Occipital lobe (tissue), 1 donor: ENCODE measurements at regions not wholly inside any gene's neighbourhood (a gene's known extent, or its start where the extent isn't known, plus 50 kb on each side); places are given as distances from the start of the nearest gene placed in this dataset.

ENCODE experiments used
- DNase-seq: peaks from one replicate; lab custom pipeline; 2025; lab: John Stamatoyannopoulos, UW

DNA sequence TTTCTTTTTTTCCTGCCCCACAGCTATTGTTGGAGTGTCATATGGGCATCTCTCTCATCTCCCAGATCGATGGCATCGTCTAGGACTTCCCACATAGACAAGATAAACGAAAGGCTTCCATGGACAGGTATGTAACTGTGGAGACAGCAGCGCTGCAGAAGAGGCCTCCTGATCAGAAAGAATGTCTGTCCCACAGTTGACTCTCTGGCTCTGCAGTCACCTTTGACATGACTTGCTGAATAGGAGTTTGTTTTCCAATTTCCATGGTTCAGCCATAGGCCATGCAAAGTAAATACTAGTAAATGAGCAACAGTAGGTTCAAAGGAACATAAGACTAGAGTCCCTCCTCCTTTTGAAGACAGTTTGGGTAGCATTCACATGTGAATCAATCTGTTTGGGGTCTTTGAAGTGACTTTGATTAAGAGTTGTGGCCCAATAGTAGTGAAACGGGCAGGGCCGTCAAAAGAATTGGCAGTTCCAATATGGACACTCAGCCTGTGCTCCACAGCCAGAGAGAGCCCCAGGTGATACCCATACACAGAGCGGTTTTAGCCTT lies 134.7 kb upstream of the IFNGR1 start:
- DNase-seq: no peak

DNA sequence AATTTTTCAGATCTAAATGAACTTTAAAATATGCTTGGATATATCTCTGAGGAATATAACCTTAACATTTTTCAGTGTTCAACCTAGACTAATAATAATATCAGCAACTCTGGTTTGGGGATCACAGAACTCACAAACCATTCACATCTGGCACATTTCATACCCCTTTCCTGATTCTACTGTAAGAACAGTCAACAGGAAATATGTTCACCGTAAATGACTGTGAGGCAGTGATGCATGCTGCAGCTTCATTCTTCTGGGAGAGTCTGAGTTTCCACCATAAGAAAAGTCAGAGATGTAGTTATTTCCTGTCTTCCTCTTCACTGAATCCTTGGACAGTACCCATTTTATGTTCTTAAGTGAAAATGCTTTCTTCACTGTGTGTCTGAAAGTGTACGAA lies 134.2 kb upstream of the IFNGR1 start:
- no peak for DNase-seq

DNA sequence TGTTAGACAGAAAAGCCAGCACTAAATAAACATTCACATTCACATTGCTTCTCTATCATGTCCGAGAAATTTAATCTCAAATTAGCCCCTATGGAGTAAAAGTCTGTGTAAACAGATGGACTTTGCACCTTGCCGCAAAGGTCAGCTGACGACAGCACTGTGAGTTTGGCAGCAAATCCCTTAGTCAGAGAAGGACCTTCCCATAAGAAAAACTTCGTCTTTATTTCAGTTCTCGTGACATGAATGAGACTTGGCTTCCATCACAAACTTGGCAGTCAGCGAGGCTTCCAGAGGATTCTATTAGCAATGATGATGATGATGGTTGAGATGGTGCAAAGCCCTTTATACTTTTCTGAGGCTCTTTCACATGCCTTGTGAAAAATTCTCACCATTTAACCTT lies 133.7 kb upstream of the IFNGR1 start:
- no peak for DNase-seq

DNA sequence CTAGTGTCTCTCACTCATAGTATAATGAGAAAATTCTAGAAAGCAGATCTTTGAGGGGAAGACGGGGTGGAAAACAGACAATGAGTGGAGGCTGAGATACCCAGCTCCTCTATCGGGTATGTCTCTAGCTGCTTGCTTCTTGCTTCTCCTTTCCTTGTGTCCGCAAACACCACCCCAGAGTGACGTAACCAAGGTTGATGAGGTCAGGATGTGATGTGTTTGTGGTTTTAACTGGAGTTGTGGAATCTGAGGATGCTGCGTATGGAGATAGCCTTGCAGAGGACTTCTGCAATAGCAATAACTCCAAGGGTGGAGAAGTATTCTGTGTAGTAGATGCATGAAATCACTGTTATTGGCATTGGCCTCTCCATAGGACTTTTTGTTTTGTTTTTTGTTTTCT lies 132.7 kb upstream of the IFNGR1 start:
- no peak for DNase-seq

DNA sequence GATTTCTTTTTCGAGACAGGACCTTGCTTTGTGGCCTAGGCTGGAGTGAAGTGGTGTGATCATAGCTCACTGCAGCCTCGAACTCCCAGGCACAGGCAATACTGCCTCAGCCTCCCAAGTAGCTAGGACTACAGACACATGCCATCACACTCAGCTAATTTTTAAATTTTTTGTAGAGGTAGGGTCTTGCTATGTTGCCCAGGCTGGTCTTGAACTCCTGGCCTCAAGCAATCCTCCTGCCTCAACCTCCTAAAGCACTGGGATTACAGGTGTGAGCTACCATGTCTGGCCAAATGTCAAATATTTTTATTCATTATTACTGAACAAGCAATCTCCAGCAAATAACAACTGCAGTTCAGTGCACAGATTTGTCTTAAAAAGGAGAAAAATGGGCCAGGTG lies 131.7 kb upstream of the IFNGR1 start:
- DNase-seq: no peak

DNA sequence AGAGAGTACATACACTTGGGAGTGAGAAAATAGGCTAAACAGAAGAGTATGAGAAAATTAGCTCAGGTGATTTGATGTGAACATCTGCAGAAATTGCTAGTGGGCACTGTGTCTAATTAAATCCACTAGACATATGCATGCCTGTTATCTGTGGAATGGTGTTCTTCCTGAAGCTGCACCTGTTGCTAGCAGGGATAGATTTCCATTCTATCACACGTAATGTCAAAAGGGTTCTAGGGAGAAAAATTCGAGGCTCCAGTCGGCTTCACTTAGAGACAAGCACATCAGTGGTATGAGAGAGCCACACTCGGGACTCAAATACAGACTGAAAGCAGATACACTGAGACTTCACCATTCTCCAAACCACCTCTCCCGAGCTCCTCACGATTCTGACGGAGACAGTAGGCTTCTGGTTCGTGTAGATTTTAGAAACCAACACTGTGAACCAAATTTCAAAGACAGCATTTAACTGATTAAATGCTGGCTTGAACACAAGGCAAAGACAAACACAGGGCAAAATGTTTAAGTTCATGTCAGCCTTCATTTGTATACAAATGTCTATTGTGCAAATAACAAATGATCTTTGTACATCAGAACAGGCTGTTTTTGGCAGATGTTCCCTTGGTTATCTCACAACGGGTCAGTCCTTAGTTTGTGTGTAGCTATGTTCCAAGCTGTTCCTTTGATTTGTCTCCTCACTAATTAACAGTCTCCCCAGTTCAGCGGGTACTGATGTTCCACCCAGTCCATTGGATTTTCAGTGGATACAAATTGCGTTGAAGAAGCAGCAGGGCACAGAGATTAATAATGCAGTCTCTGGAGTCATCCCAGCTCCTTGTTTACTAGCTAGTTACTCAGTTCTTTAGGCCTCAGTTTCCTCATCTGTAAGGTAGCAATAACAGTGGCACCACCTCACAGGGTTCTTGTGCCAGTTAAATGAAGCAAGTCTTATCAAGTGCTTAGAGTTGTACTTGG lies 131.0 kb upstream of the IFNGR1 start:
- no peak for DNase-seq

DNA sequence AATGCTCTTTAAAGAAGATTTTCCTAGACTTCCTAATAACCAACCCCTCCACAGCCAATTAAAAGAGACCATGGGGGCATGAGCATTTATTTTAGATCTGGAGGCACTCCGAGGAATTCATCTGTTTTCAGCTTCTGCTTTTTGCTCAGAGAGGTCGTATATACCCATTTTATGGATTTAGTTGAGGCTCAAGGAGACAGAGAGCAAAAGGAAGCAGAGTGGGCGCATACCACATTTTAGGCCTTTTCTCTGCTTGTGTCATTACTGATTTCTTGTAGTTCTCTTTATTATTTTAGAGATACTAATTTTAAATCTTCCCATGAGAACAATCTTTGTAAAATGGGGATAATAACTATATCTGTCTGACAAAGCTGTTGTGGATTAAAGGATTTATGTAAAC lies 129.6 kb upstream of the IFNGR1 start:
- no peak for DNase-seq

DNA sequence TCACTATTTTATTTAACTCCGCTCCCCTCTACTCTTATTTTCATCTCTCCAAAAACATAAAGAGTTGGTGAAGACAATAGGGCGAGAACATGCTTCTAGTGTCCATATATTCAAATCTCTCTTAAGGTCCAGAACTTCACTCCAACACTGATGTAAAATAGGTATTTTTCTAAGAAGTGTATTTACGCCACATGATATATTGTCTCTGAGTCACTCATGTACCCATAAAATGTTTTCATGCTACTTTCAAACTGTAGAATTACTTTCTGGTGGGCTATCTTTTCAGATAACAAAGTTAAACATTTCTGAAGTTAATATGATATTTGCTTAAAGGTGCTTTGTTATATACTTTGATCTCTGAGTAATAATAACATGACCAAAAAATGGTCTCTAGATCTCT lies 124.1 kb upstream of the IFNGR1 start:
- DNase-seq: no peak

DNA sequence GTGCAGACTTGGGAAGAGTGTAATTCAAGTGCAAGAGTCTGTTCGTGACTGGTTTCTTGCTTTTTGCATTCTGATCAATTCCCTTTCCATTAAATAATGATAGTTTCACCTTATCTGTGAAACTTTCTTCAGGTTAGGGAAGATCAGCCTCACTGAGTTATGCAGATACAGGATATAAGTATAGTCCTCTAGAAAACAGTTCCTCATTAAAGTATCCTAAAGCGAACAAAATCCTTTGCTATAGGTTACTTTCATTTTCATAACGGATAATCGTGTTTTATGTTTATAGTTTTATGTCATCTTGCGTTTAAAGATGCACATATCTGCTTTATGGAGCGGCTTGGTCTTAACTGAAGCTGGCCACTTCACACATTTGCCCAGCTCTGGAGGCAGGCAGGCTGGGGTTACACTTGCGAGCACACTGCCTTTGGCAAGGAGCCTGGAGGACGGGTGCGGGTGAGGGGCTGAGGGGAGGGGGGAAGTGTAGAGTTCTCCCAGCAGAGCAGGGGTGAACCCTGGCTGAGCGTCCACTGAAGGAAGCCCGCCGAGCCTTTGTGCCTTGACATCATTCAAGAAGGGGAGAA lies 123.5 kb upstream of the IFNGR1 start:
- DNase-seq: no peak

DNA sequence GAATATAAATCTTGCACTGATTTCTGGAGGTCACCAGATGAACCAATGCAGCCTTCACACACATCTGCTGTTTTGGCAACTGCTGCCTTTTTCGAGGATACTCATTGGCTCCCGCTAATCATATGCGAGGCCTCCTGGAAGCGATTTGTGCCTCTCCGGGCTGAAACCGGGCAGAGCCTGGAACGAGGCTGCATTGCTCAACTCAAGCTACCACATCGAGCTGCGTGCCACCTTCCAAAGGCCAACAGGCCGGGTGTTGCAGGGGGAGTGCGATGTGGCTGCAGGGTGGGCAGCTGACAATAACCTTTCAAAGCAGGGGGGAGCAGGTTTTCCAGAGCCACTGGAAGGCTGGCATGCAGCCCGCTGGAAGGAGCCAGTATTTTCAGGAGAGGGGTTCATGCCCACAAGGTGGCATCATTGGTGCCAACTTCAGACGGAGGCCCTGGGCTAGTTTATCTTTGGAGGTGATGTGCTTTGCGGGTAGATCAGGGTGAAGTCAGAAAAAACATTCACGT lies 122.6 kb upstream of the IFNGR1 start:
- peak; percentile 48 for DNase-seq

DNA sequence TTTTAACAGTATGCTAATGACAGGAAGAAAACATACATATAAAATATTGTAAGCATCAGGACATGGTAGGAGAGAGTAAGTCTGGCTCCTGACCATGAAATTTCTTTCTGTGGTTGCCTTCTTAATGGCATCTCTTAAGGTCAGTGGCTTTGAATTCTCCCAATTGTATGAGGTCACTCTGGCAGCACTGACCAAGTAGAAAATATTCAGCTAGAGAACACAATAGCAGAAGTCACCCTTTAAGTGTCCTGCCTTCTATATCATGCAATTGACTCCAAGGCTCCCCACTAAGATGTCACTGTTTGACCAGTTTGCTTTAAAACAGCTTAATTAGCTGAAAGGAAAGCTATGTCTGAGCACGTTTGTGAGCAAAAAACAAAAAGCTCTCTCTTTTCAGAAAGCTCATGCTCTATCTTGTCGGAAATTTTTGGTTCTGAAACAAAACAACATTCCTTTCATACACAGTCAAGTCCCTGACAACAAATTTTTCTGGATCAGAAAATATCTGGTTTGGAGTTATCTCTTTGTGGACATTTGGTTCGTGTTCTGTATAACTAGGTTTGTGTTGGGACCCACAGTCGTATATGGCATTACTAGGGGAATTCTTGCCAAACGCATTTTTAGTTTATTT lies 120.9 kb upstream of the IFNGR1 start:
- no peak for DNase-seq

DNA sequence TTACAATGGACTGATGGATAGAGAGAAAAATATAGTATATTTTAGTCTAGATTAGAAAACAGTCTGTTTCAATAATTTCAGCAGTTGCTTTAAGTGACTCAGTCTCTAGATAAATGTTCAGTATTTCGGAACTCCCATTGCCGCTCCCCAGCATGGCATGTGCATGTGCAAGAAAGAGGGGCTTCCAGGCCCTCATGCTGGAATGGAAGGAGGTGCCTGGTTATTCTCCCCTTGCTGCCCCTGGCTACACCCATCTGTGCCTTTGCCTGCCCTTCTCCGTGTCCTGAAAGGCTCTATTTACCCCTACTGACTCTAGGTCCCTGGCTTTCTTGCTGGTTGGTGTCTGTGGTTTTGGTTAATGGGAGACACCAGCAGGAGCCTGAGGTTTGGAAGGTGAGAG lies 115.7 kb upstream of the IFNGR1 start:
- no peak for DNase-seq

DNA sequence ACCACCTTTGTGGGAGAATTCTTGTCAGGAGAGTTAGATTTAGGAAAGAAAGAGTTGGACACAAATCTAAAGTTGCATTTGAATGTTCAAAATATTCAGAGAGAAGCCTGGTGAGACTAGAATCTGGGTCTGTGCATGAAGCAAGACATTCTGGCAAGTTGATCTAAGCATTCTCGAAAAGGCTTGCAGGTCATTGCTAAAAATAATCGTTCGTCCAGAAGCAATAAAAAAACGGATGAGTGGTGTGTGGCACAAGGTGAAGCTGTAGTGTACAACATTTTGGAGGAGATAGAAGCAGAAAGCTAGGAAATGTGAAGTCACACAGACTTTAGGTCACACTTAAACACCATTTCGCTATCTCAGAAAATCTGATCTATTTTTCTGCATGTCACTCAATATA lies 114.9 kb upstream of the IFNGR1 start:
- no peak for DNase-seq

DNA sequence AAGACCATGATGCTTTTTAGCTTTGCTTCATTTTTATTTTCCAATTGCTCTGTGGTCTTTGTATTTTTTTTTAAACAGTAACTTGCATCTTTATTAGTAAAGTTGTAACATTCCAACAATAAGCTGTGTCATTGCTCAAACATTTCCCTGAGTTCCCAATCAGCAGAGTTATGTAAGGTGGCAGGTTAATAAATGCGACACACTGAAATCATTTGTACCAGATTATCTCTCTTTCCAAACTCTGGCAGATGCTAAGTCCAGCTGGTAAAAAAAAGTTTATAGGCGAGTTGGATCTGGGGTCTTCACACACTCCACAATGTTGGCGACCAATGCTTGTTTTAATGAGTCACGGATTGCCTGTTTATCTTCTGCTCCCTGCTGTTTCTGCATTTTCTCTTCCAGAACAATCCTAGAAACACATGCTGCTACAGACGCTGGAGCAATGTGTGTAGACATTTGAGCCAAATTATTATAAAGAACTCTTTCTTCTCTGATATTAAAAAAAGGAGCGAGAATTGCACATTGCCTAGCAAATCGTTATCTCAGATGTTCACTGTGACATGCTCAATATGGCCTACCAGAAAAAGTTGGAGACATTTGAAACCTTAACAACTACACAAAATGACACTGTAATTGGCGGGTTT lies 113.6 kb upstream of the IFNGR1 start:
- DNase-seq: no peak

DNA sequence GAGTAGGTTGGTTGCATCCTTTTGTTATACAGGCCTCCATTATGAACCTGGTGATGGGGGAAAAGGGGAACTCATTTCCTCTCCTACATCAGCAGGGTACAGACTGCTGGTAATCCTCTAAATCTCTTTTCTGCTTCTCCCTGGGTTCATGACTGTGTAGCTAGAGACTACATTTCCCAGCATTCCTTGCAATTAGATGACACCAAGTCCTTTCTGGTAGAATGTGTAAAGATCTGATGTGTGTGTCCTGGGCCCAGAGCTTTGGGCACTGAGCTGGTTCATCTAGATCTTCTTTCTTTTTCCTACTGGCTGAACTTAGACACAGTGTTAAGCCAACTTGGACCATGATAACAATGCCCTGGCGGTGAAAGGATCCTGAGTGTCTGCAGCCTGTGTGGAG lies 104.7 kb upstream of the IFNGR1 start:
- no peak for DNase-seq

DNA sequence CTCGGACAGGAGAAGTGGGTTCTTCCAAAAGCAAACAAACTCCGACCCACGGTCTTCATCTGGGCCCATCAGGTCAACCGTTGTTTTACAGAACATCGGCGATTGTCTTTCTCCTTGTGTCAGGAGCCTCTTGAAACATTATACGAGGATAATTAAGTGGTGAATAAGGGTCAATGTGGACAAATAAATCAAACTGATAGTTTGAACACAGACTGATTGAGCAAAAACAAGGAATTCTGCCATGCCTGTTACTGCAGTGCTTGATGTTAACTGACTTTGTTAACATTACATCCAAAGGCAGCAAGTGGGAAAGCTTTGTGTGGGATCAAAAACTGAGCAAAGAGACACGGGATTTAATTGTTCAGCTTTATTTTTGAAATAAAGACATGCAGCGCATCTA lies 101.1 kb upstream of the IFNGR1 start:
- no peak for DNase-seq

DNA sequence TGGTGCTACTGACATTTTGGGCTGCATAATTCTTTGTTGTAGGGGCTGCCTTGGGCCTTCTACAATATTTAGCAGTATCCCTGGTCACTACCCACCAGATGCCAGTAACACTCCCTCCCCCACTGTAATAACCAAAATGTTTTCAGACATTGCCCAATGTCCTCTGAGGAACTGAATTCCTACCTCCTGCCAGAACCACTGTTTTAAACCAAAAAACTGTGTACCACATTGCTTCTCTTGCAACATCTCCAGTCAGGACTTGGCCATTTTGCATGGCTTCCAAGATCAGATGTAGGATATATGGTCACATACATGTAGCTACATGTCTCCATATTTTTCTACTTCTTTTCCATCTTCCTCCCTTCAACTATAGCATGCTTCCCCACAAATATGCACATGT lies 97.4 kb upstream of the IFNGR1 start:
- DNase-seq: no peak

DNA sequence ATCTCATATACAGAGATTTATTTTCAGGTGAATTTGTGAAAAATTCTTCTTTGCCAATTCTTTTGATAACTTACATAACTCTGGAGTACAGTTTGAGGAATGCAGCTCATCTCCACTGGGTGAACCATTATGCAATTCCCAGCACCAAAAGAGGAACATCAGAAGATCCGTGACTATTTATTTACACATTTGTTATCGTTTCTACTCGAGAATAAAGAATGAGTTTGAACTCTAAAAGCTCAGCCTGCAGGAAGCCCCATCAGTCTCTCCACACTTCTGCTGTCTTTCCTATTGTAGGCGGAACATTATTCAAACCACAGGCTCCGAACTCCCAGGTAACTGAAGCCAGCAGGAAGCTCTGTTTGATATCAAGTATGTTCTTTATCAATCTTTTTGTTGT lies 95.9 kb upstream of the IFNGR1 start:
- no peak for DNase-seq

DNA sequence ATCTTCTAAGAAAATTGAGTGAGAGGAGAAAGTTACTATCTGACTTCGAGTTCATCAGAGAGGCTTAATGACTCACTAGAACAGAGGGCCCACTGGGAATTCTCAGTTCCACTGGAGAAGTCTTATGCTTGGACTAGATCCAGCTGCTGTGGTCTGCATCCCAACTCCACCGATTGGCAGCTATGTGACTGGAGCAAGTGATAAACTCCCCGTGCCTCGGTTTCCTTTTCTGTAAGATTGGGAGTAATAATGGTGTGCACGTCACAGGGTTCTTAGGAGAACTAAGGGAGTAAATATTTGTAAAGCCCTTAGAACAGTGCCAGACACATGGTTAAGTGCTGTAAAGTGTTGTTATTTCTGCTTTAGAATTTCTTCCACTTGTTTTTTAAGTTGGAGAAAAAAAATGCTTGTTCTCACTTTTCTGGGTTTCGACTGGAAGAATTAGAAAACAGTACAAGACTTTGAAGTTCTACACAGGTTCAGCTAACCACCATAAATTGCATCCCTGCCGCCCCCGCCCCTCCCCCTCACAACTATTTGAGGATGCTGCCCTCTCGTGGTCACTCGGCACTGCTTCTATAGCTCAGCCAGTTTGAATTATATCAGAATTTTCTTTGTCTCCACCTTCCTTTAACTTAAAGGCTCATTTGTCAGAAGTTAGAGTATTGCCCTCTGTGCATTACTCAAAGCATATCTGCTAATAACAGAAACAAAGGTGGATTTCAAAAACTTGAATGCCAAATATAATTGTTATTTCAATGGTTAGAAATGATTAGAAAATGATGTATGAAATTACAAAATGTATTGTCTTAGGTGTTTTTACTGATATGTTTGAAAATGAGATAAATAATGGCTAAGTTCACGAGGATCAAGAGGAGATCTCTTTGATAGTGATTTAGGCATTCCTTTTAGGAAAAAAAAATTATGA lies 95.0 kb upstream of the IFNGR1 start:
- DNase-seq: peak; percentile 13

DNA sequence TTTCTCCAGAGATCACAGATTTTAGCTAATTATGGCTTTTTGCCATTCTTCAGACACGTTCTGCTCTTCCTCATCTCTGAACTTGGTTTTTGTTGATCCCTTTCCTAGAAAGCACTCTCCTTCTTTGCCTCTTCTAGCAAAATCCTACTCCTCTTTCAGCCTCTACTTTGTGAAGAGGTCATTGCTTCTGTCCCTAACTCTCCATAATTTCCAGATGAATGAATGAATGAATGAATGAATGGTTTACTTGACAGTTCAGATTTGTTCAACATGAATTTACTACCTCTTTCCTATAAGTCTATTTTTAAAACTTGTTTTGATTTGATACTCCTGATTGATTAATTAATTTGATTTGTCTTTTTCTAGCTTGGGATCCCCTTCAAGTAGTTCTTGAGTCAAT lies 94.0 kb upstream of the IFNGR1 start:
- no peak for DNase-seq

DNA sequence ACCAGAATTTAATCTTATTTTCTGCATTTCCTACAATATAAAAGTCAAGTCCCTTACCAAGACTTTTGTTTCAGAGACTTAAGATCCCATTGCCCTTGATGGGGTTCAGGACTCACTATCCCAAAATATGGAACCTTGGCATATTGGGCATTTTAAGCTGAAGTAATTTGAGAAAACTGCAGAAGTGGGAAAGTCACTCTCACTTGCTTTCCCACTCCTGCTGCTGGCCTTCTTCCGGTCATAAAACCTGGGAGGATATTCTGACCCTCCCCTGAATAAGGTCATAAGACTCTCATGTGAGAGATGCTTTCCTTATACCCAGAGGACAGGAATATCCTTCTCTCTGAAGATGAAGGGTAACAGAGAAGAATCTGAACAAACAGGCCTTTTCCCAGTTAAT lies 92.8 kb upstream of the IFNGR1 start:
- DNase-seq: no peak
